Tibial artery (tissue), 4 donors: ENCODE measurements at regions not wholly inside any gene's neighbourhood (a gene's known extent, or its start where the extent isn't known, plus 50 kb on each side); places are given as distances from the start of the nearest gene placed in this dataset.

Experiments used
- DNase-seq, 2 donors: peaks; one replicate each; pipeline ENCODE4 v3.0.0-alpha.2; 2019
- H3K27ac ChIP-seq, 2 donors: fragments of 200-600 bp; sonication (generic) in 1 of 2; 1 replicate in 1 of 2; 2 replicates in 1 of 2; pipeline ENCODE4 v1.5.1; 2018 to 2019; ENCODE audit warnings: mild to moderate bottlenecking in 1 of 2
- H3K27me3 ChIP-seq, 2 donors: fragments of 200-600 bp; sonication (generic) in 1 of 2; one replicate each; pipeline versions ENCODE4 v1.5.1 to v1.6.0; 2016 to 2019
- H3K36me3 ChIP-seq, 3 donors: fragments of 200-600 bp; sonication (generic) in 2 of 3; one replicate each; pipeline ENCODE4 v1.5.1; 2016 to 2019; ENCODE audit warnings: mild to moderate bottlenecking in 2 of 3
- H3K4me1 ChIP-seq, 4 donors: fragments of 200-600 bp; sonication (generic) in 2 of 4; 1 replicate in 3 of 4; 2 replicates in 1 of 4; pipeline ENCODE4 v1.5.1; 2016 to 2019
- H3K4me3 ChIP-seq, 2 donors: fragments of 200-600 bp; sonication (generic) in 1 of 2; 1 replicate in 1 of 2; 2 replicates in 1 of 2; pipeline ENCODE4 v1.5.1; 2018 to 2019; ENCODE audit warnings: mild to moderate bottlenecking in 2 of 2
- H3K9me3 ChIP-seq, 3 donors: fragments of 200-600 bp; sonication (generic) in 1 of 3; one replicate each; pipeline ENCODE4 v1.5.1; 2016 to 2019
- intact Hi-C: fragments of 100-400 bp; cut with DNase I; formaldehyde crosslinking; loops from one replicate; pipeline ENCODE4 v1.15.0; 2023; ENCODE audit warnings: low total_unique reads
- TF ChIP-seq, protein P1 (sequence below), 2 experiments: fragments of 200-600 bp in 1 of 2; fragments of 450-650 bp in 1 of 2; IDR thresholded peaks; one replicate each; pipeline ENCODE4 v1.5.1; 2017 to 2019; ENCODE audit warnings: antibody characterized with exemption in 2 of 2, mild to moderate bottlenecking in 1 of 2, moderate library complexity in 1 of 2

DNA sequence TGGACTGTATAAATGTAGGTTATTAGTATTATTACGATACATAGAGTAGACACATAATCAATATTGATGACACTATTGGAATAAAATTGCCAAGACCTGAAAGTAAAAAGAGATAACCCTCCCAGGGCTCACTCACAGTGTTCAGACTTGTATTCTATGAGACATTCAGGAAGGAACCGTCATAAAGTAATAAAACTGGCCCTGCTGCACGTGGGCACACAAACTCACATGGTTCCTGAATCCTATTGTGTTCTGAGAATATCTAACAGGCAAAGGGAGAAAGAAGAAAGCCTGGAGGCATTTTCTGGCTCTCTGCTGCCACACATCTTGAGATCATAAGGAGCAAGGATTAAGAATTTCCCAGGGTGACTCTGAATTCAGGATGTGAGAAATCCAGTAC, 575.9 kb downstream of the HS3ST4 start:
- no peak for DNase-seq
- TF ChIP-seq, protein P1, sequence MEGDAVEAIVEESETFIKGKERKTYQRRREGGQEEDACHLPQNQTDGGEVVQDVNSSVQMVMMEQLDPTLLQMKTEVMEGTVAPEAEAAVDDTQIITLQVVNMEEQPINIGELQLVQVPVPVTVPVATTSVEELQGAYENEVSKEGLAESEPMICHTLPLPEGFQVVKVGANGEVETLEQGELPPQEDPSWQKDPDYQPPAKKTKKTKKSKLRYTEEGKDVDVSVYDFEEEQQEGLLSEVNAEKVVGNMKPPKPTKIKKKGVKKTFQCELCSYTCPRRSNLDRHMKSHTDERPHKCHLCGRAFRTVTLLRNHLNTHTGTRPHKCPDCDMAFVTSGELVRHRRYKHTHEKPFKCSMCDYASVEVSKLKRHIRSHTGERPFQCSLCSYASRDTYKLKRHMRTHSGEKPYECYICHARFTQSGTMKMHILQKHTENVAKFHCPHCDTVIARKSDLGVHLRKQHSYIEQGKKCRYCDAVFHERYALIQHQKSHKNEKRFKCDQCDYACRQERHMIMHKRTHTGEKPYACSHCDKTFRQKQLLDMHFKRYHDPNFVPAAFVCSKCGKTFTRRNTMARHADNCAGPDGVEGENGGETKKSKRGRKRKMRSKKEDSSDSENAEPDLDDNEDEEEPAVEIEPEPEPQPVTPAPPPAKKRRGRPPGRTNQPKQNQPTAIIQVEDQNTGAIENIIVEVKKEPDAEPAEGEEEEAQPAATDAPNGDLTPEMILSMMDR (IDR thresholded peaks at IDR 0.05): no peak
- no peak overlapping the region for H3K27ac ChIP-seq
- peaks cover 0 to 2% (median 0%) of the 10 kb centered on the region in 3 donors for H3K9me3 ChIP-seq
- intact Hi-C loops: no loop called here
- no peaks in the 10 kb centered on the region for H3K36me3 ChIP-seq
- no peak overlapping the region for H3K4me3 ChIP-seq
- H3K27me3 ChIP-seq: no peaks in the 10 kb centered on the region
- no peaks in the 10 kb centered on the region for H3K4me1 ChIP-seq

DNA sequence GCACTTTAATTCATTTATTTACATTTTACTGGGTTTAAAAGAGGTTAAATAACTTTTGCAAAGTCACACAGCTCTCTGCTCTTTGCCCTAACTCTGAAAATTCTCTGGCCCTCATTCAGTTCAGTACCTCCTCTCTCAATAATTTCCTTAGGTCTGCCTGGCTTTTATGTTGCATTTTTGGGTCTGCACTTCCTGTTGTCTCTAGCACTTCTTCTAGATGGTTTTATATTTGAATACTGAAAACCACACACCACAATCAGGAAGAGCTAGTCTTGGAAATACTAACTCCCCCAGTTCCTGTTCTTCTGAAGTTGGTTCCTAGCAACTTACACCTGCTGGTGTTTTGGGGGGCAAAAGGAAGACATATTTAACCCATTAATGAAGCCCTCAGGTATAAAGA, 577.9 kb downstream of the HS3ST4 start:
- no peak for DNase-seq

DNA sequence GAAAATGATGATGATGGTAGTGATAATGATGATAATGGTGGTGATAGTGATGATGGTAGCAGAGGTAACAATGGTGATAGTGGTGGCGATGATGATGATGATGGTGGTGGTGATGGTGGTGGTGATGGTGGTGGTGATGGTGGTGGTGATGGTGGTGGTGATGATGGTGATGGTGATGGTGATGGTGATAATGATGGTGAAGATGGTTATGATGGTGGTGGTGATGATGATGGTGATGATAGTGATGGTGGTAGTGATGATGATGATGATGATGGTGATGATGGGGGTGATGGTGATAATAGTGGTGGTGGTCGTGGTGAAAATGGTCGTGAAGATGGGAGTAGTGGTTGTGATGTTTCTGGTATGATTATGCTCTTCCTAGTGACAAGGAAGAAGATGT, 581.8 kb downstream of the HS3ST4 start:
- DNase-seq: no peak
- intact Hi-C loops: no loop called here
- TF ChIP-seq, protein P1 (IDR thresholded peaks at IDR 0.05): no peak
- H3K36me3 ChIP-seq: no peaks in the 10 kb centered on the region
- no peak overlapping the region for H3K27ac ChIP-seq
- no peak overlapping the region for H3K4me3 ChIP-seq
- H3K9me3 ChIP-seq: peaks cover 0 to 10% (median 8%) of the 10 kb centered on the region in 3 donors
- H3K4me1 ChIP-seq: no peaks in the 10 kb centered on the region
- no peaks in the 10 kb centered on the region for H3K27me3 ChIP-seq

More for the DNA sequence above, 577.9 kb downstream of the HS3ST4 start:
- Histone ChIP-seq H3K27ac (no peak overlapping the region), H3K4me1 (no peaks in the 10 kb centered on the region), H3K36me3 (no peaks in the 10 kb centered on the region), H3K9me3 (peaks cover 0 to 2% (median 0%) of the 10 kb centered on the region in 3 donors), H3K27me3 (no peaks in the 10 kb centered on the region), H3K4me3 (no peak overlapping the region)
- intact Hi-C loops: no loop called here
- TF ChIP-seq, protein P1 (IDR thresholded peaks at IDR 0.05): no peak

DNA sequence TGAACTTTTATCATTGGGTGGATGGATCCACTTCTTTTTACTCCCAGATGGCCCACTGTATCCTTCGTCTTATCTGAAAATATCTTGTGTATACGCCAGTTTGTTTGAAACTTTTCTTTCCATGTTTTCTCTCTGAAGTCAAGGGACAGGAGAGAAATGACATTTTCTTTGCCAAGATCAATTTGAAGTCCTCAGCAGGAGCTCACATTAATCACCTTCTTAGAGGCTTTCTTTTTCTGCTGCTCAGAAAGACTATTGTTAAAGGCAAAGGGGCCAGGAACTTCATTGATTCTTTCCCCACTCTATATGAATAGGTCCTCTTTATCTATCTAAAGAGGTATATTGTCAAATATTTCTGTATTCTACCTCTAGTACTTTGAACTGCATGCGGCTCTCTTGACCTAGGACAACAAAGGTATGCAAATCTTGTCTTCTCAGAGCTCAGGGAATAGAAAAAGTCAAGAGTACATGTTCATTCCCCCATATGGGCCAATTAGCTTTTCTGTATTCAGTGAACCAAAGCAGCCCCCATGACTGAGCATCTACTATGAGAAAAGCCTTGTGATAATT, 583.3 kb downstream of the HS3ST4 start:
- no peak for DNase-seq
- Histone ChIP-seq H3K36me3 (no peaks in the 10 kb centered on the region), H3K4me3 (no peak overlapping the region), H3K4me1 (no peaks in the 10 kb centered on the region), H3K9me3 (peaks cover 0 to 10% (median 8%) of the 10 kb centered on the region in 3 donors), H3K27me3 (no peaks in the 10 kb centered on the region), H3K27ac (no peak overlapping the region)
- TF ChIP-seq, protein P1 (IDR thresholded peaks at IDR 0.05): no peak
- intact Hi-C loops: no loop called here

DNA sequence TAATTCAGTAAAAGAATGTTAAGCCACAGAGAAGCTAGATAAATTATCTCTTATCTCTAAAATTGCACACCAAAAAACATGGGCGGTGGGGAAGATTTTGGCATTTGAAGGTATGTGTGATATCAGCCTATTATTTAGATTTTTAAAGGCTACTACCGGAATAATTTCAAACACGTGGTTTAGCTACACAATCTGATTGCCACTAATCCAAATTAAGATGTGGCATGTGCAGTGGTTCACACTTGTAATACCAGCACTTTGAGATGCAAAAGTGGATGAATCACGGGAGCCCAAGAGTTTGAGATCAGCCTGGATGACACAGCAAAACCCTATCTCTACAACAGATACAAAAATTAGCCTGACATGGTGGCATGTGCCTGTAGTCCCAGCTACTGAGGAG, 584.5 kb downstream of the HS3ST4 start:
- no peaks in the 10 kb centered on the region for H3K27me3 ChIP-seq
- intact Hi-C loops: no loop called here
- TF ChIP-seq, protein P1 (IDR thresholded peaks at IDR 0.05): no peak

More for the DNA sequence above, 584.5 kb downstream of the HS3ST4 start:
- DNase-seq: no peak
- Histone ChIP-seq H3K27ac (no peak overlapping the region), H3K36me3 (no peaks in the 10 kb centered on the region), H3K4me1 (no peaks in the 10 kb centered on the region), H3K9me3 (peaks cover 0 to 10% (median 8%) of the 10 kb centered on the region in 3 donors), H3K4me3 (no peak overlapping the region)
